ENCODE measurements at regions not wholly inside any gene's neighbourhood (a gene's known extent, or its start where the extent isn't known, plus 50 kb on each side); places are given as distances from the start of the nearest gene placed in this dataset.

DNA sequence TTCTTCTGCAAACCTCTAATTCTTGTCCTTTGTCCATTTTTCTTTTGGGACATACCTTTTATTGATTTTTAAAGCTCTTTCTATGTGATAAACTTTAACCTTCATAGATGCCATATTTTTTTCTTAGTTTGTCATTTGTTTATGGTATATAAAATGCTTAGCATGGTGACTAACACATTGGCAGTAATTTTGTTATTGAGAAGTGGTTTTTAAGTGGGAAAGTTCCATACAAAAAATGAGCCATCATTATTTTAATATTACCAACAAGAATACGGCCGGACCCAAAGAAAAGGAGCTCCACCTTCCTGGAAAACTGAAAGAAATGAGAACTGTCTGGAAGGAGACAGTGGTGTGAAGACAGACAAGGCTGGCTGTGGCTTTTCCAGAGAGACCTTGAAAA lies 270.1 kb upstream of the SIX2 start:
- TF ChIP-seq POLR2A (IDR thresholded peaks at IDR 0.05) (no peak), POLR2AphosphoS5 (IDR thresholded peaks at IDR 0.05) (no peak), CTCF (IDR thresholded peaks at IDR 0.05) (no peak)

Data from breast epithelium (tissue), 3 donors.